Colonic mucosa (tissue), 4 donors: ENCODE measurements at regions not wholly inside any gene's neighbourhood (a gene's known extent, or its start where the extent isn't known, plus 50 kb on each side); places are given as distances from the start of the nearest gene placed in this dataset.

Experiments used
- DNase-seq: peaks from one replicate; pipeline ENCODE4 v3.0.0-alpha.2; 2020
- H3K27ac ChIP-seq: fragments of 200-600 bp; one replicate; pipeline ENCODE4 v1.8.0; 2021
- H3K27me3 ChIP-seq: fragments of 200-600 bp; one replicate; pipeline ENCODE4 v1.8.0; 2021
- H3K36me3 ChIP-seq: fragments of 200-600 bp; one replicate; pipeline ENCODE4 v1.8.0; 2021
- H3K4me1 ChIP-seq: fragments of 200-600 bp; one replicate; pipeline ENCODE4 v1.8.0; 2021; ENCODE audit warnings: mild to moderate bottlenecking
- H3K4me3 ChIP-seq: fragments of 200-600 bp; one replicate; pipeline ENCODE4 v1.8.0; 2021
- H3K9ac ChIP-seq, 2 donors: one replicate each; pipeline ENCODE4 v1.7.0; 2013; ENCODE audit warnings: control low read depth in 2 of 2, low read depth in 2 of 2, low read length in 2 of 2
- H3K9me3 ChIP-seq: fragments of 200-600 bp; one replicate; pipeline ENCODE4 v1.8.0; 2021
- CTCF ChIP-seq: fragments of 200-600 bp; IDR thresholded peaks from one replicate; pipeline ENCODE4 v1.8.0; 2022; ENCODE audit warnings: antibody characterized with exemption, mild to moderate bottlenecking
- intact Hi-C: fragments of 100-400 bp; cut with DNase I; formaldehyde crosslinking; loops from one replicate; pipeline ENCODE4 v1.14.1; 2022
- donor health status: healthy.
- donor health status: DM: no; HTN: no; CAD: no.
- donor health status: DM: no; HTN: no; CAD: no.

DNA sequence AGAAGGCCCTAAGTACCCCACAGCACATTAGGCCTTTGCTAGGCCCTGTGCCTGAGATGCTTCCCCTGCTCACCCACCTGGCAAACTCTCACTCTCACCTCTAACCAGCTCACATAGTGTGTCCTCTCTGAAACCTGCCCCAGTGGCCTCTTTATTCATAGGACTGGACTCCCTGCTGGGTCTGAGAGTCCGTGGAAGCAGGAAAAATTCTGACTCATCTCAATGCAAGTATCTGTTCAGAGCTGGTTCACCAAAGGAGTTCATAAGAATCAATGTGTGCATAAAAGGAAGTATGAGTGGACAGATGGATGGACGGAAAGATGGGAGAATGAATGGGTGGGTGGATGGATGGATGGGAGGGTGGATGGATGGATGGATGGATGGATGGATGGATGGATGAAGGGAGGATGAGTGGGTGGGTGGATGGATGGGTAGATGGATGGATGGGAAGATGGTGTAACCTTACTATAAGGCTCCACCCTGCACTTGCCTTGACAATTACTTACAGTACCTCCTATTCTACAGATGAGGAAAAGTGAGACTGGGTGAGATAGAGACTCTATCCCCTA lies 111.2 kb upstream of the ZMIZ1 start:
- Histone ChIP-seq H3K4me1 (no peaks in the 10 kb centered on the region), H3K27me3 (no peaks in the 10 kb centered on the region), H3K27ac (no peak overlapping the region), H3K9ac (no peak overlapping the region), H3K4me3 (no peak overlapping the region), H3K36me3 (no peaks in the 10 kb centered on the region), H3K9me3 (no peaks in the 10 kb centered on the region)
- no peak for TF ChIP-seq CTCF
- DNase-seq, result no peak
- intact Hi-C loops, result no loop called here

DNA sequence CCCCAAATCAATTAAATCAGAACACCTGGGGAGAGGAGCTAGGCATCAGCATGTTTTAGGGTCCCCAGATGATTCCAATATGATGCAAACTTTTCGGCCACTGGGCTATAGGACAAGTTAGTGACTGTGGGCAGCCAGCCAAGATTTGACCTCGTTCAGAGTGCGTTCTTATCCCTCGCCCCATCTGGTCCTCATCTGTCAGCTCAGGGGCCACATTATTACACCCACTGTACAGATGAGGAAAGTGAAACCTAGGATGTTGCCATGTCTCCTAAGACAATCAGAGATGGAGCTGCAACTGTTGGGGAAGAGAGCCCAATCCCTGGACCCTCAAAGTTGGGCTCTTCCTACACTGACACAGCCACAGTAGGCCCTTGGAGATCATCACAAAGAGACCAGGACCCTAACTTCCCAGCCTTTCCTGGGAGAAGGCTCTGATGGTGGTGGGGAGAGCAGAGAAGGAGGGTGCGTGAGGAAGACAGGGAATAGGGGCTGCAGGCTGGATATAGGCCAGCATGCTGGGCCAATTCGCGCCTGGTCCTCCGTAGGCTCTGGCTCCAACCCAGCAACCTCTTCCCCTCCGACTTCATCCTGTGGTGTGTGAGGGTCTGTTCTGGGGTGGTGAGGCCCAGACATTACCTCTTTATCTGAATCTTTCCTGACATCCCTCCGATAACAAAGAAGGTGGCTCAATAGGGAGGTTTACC lies 109.4 kb upstream of the ZMIZ1 start:
- no peaks in the 10 kb centered on the region for H3K36me3 ChIP-seq
- no peaks in the 10 kb centered on the region for H3K4me1 ChIP-seq
- intact Hi-C loops, result no loop called here
- no peak for TF ChIP-seq CTCF
- H3K27me3 ChIP-seq, result no peaks in the 10 kb centered on the region
- no peak overlapping the region for H3K27ac ChIP-seq
- no peak overlapping the region for H3K4me3 ChIP-seq
- no peaks in the 10 kb centered on the region for H3K9me3 ChIP-seq
- H3K9ac ChIP-seq, result no peak overlapping the region
- no peak for DNase-seq

GRCh38 chr10:78959924-78960285 lies 108.9 kb upstream of the ZMIZ1 start:
- no peak for DNase-seq
- no peak overlapping the region for H3K9ac ChIP-seq
- H3K36me3 ChIP-seq, result no peaks in the 10 kb centered on the region
- intact Hi-C loops, result no loop called here
- no peak overlapping the region for H3K27ac ChIP-seq
- H3K9me3 ChIP-seq, result no peaks in the 10 kb centered on the region
- TF ChIP-seq CTCF, result no peak
- no peaks in the 10 kb centered on the region for H3K4me1 ChIP-seq
- no peak overlapping the region for H3K4me3 ChIP-seq
- no peaks in the 10 kb centered on the region for H3K27me3 ChIP-seq

- H3K27ac ChIP-seq, result no peak overlapping the region
- H3K9ac ChIP-seq, result no peak overlapping the region
- H3K36me3 ChIP-seq, result no peaks in the 10 kb centered on the region
- peak; percentile 61 for DNase-seq
- no peaks in the 10 kb centered on the region for H3K4me1 ChIP-seq
- H3K9me3 ChIP-seq, result no peaks in the 10 kb centered on the region
- H3K4me3 ChIP-seq, result no peak overlapping the region
- TF ChIP-seq CTCF, result no peak
- intact Hi-C loops, result no loop called here
- H3K27me3 ChIP-seq, result no peaks in the 10 kb centered on the region
Measured at GRCh38 chr10:78960316-78960800, 108.4 kb upstream of the ZMIZ1 start.

DNA sequence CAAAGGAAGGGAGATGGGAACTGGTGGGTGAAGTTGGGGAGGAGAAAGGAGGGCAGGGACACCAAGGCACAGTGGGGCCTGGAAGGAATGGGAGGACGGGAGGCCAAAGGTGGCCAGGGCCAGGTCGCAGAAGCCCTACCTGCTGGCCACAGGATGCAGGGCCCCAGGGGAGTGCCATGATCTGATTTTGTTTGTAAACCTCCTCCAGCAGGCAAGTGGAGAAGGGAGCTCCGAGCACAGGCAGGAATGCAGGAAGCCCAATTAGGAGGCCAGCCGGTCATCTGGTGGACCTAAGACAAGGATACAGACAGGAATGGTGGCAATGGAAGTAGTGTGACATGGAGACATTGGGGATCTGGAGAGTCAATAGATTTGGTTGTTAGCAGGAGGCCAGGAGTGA lies 107.0 kb upstream of the ZMIZ1 start:
- H3K36me3 ChIP-seq, result no peaks in the 10 kb centered on the region
- H3K4me1 ChIP-seq, result no peaks in the 10 kb centered on the region
- no peaks in the 10 kb centered on the region for H3K27me3 ChIP-seq
- intact Hi-C loops, result no loop called here
- no peaks in the 10 kb centered on the region for H3K9me3 ChIP-seq
- DNase-seq, result no peak
- no peak for TF ChIP-seq CTCF
- no peak overlapping the region for H3K9ac ChIP-seq
- no peak overlapping the region for H3K27ac ChIP-seq
- no peak overlapping the region for H3K4me3 ChIP-seq
